ENCODE measurements at regions not wholly inside any gene's neighbourhood (a gene's known extent, or its start where the extent isn't known, plus 50 kb on each side); places are given as distances from the start of the nearest gene placed in this dataset.

DNA sequence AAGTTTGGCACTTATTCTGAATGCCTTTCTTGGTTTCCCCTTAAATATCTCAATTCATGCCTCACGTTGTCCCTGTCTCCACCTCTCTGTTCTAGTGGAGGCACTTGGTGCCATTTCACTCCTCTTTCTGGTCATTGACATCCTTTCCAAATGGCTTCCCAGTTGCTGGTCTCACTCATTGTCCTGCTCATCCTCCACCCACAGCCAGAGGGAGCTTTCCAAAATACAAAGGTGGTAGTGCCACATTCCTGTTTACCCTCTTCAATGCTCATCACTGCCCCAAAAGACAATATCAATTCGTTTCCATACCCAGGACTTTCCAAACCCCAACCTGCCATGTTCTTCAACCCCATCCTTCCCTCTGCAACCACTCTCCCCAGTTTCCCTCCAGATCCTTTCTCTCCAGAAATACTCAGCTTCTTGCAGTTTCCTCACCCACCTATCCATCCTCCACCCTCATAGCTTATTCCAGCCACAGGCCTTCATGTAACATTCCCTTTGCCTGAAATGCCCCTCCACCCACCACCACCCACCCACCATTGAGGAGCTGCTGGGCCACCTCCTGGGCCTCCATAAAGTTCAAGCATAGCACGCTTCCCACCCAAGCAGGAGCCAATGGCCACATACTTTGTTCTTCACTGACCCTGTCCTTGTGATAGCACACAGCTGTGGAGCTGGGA is 63.1 kb upstream of the ADRB1 start:
- FAIRE-seq = no peak
- Histone ChIP-seq H3K4me2 (ENCODE audit: insufficient read depth, low read length) (no peak overlapping the region), H3K36me3 (ENCODE audit: control insufficient read depth in 2 of 2, extremely low read depth in 1 of 2, insufficient read depth in 2 of 2, low read length in 2 of 2) (no peaks in the 10 kb centered on the region), H3K79me2 (ENCODE audit: control insufficient read depth, insufficient read depth, low read length) (no peaks in the 10 kb centered on the region), H3K9me3 (replicated peaks; ENCODE audit: control insufficient read depth, insufficient read depth, low read length) (no peaks in the 10 kb centered on the region), H3K9ac (replicated peaks; ENCODE audit: extremely low read depth, insufficient read depth, low read length) (no peak overlapping the region), H3K27me3 (ENCODE audit: control insufficient read depth in 2 of 2, insufficient read depth in 2 of 2, low read length in 2 of 2) (no peaks in the 10 kb centered on the region), H3K4me3 (replicated peaks in 1 of 3; ENCODE audit: insufficient read depth in 1 of 3, low read depth in 1 of 3, low read length in 3 of 3) (no peak overlapping the region), H3K27ac (ENCODE audit: insufficient read depth, low read depth, low read length) (no peak overlapping the region), H2AFZ (ENCODE audit: low read depth, low read length) (no peak overlapping the region), H3K9me1 (replicated peaks; ENCODE audit: control insufficient read depth, extremely low read depth, insufficient read depth, low read length) (no peaks in the 10 kb centered on the region), H3K4me1 (ENCODE audit: control insufficient read depth, extremely low read depth, insufficient read depth, low read length) (no peaks in the 10 kb centered on the region), H4K20me1 (replicated peaks; ENCODE audit: control insufficient read depth, extremely low read depth, insufficient read depth, low read length) (no peaks in the 10 kb centered on the region)
- no TSS peak for BruUV-seq (replicated peaks)
- TF ChIP-seq JUN (IDR thresholded peaks at IDR 0.05; ENCODE audit: borderline replicate concordance, insufficient read depth, insufficient read length, low read depth) = no peak
- no peak for TF ChIP-seq GATA2 (IDR thresholded peaks at IDR 0.05; ENCODE audit: insufficient read depth, insufficient read length, low read depth, low read length)
- no peak for TF ChIP-seq POLR2A (IDR thresholded peaks at IDR 0.05; ENCODE audit: low read depth, low read length)
- TF ChIP-seq, protein P1, sequence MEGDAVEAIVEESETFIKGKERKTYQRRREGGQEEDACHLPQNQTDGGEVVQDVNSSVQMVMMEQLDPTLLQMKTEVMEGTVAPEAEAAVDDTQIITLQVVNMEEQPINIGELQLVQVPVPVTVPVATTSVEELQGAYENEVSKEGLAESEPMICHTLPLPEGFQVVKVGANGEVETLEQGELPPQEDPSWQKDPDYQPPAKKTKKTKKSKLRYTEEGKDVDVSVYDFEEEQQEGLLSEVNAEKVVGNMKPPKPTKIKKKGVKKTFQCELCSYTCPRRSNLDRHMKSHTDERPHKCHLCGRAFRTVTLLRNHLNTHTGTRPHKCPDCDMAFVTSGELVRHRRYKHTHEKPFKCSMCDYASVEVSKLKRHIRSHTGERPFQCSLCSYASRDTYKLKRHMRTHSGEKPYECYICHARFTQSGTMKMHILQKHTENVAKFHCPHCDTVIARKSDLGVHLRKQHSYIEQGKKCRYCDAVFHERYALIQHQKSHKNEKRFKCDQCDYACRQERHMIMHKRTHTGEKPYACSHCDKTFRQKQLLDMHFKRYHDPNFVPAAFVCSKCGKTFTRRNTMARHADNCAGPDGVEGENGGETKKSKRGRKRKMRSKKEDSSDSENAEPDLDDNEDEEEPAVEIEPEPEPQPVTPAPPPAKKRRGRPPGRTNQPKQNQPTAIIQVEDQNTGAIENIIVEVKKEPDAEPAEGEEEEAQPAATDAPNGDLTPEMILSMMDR (IDR thresholded peaks at IDR 0.05; ENCODE audit: extremely low read depth in 1 of 2, insufficient read depth in 1 of 2, low read depth in 1 of 2, low read length in 2 of 2) = no peak
- TF ChIP-seq POLR2AphosphoS5 (IDR thresholded peaks at IDR 0.05; ENCODE audit: insufficient read depth, low read depth, low read length) = no peak
- TF ChIP-seq FOS (IDR thresholded peaks at IDR 0.05; ENCODE audit: borderline replicate concordance, insufficient read depth, low read length) = no peak
- TF ChIP-seq MYC (IDR thresholded peaks at IDR 0.05; ENCODE audit: low read depth, low read length) = no peak
- TF ChIP-seq EZH2 (IDR thresholded peaks at IDR 0.05; ENCODE audit: borderline replicate concordance, low read depth, low read length, severe bottlenecking) = no peak
- TF ChIP-seq, protein P2, sequence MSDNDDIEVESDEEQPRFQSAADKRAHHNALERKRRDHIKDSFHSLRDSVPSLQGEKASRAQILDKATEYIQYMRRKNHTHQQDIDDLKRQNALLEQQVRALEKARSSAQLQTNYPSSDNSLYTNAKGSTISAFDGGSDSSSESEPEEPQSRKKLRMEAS (IDR thresholded peaks at IDR 0.05; ENCODE audit: insufficient read depth, insufficient read length) = no peak
- POLR2A ChIA-PET = no interaction called here
- no peak for DNase-seq (ENCODE audit: low read depth, low spot score)
- intact Hi-C loops (cut with micrococcal nuclease) = no loop called here
- dilution Hi-C loops (cut with MboI; ENCODE audit: extremely low pct_ligation_motif_present, low sequenced_read_pairs) = no loop called here
- CTCF ChIA-PET = interaction anchor here (1.0 to 1.1 kb wide), 3 partner anchors 10 to 121 kb away, joined by 3 read pairs; no protein-coding TSS in a partner anchor
